IPS-15b (cell line): ENCODE measurements at regions not wholly inside any gene's neighbourhood (a gene's known extent, or its start where the extent isn't known, plus 50 kb on each side); places are given as distances from the start of the nearest gene placed in this dataset.
"Not testable (repeated sequence)": the region's sequence is repeated elsewhere in the genome, so short reads cannot be mapped to it uniquely, and the experiment has no call there.

ENCODE experiments used
- H3K27me3 ChIP-seq: one replicate; pipeline ENCODE4 v1.6.1; 2013; ENCODE audit warnings: low read length; ENCODE audit not compliant: control insufficient read depth, insufficient read depth
- H3K36me3 ChIP-seq: one replicate; pipeline ENCODE4 v1.6.1; 2013; ENCODE audit warnings: low read length; ENCODE audit not compliant: control insufficient read depth, insufficient read depth
- H3K4me1 ChIP-seq: one replicate; pipeline ENCODE4 v1.6.1; 2013; ENCODE audit warnings: mild to moderate bottlenecking, low read length; ENCODE audit not compliant: control insufficient read depth, insufficient read depth
- H3K4me3 ChIP-seq: one replicate; pipeline ENCODE4 v1.5.1; 2013; ENCODE audit warnings: low read depth, low read length
- H3K9ac ChIP-seq: one replicate; pipeline ENCODE4 v1.6.1; 2013; ENCODE audit warnings: low read depth, mild to moderate bottlenecking, low read length
- H3K9me3 ChIP-seq: one replicate; pipeline ENCODE4 v1.6.1; 2013; ENCODE audit warnings: mild to moderate bottlenecking, low read length; ENCODE audit not compliant: control insufficient read depth, insufficient read depth

GRCh38 chr12:78566456-78566855 is 298.1 kb upstream of the SYT1 start:
- H3K9ac ChIP-seq: no peak overlapping the region
- H3K9me3 ChIP-seq: no peaks in the 10 kb centered on the region
- no peaks in the 10 kb centered on the region for H3K36me3 ChIP-seq
- H3K4me1 ChIP-seq: no peaks in the 10 kb centered on the region
- no peak overlapping the region for H3K4me3 ChIP-seq
- no peaks in the 10 kb centered on the region for H3K27me3 ChIP-seq

GRCh38 chr12:78568321-78569020 is 296.1 kb upstream of the SYT1 start:
- no peaks in the 10 kb centered on the region for H3K9me3 ChIP-seq
- H3K4me1 ChIP-seq: no peaks in the 10 kb centered on the region
- peaks cover 3% of the 10 kb centered on the region for H3K27me3 ChIP-seq
- no peak overlapping the region for H3K4me3 ChIP-seq
- H3K9ac ChIP-seq: no peak overlapping the region
- no peaks in the 10 kb centered on the region for H3K36me3 ChIP-seq

GRCh38 chr12:78571953-78572352 is 292.6 kb upstream of the SYT1 start:
- no peaks in the 10 kb centered on the region for H3K4me1 ChIP-seq
- no peaks in the 10 kb centered on the region for H3K9me3 ChIP-seq
- no peak overlapping the region for H3K4me3 ChIP-seq
- peaks cover 6% of the 10 kb centered on the region for H3K27me3 ChIP-seq
- no peak overlapping the region for H3K9ac ChIP-seq
- H3K36me3 ChIP-seq: no peaks in the 10 kb centered on the region

GRCh38 chr12:78575208-78575607 is 289.4 kb upstream of the SYT1 start:
- not testable (repeated sequence) for H3K4me1 ChIP-seq, H3K27me3 ChIP-seq, H3K9me3 ChIP-seq, H3K36me3 ChIP-seq, H3K9ac ChIP-seq, H3K4me3 ChIP-seq

- Histone ChIP-seq H3K4me3 (no peak overlapping the region), H3K9ac (no peak overlapping the region), H3K9me3 (no peaks in the 10 kb centered on the region), H3K27me3 (no peaks in the 10 kb centered on the region), H3K4me1 (no peaks in the 10 kb centered on the region), H3K36me3 (no peaks in the 10 kb centered on the region)
Measured at GRCh38 chr12:78579846-78580245, 284.7 kb upstream of the SYT1 start.

GRCh38 chr12:78580296-78580695 is 284.3 kb upstream of the SYT1 start:
- no peaks in the 10 kb centered on the region for H3K36me3 ChIP-seq
- H3K27me3 ChIP-seq: no peaks in the 10 kb centered on the region
- no peaks in the 10 kb centered on the region for H3K4me1 ChIP-seq
- H3K9me3 ChIP-seq: no peaks in the 10 kb centered on the region
- no peak overlapping the region for H3K4me3 ChIP-seq
- H3K9ac ChIP-seq: no peak overlapping the region

GRCh38 chr12:78584695-78585094 is 279.9 kb upstream of the SYT1 start:
- no peak overlapping the region for H3K4me3 ChIP-seq
- no peaks in the 10 kb centered on the region for H3K36me3 ChIP-seq
- H3K4me1 ChIP-seq: no peaks in the 10 kb centered on the region
- no peaks in the 10 kb centered on the region for H3K9me3 ChIP-seq
- no peaks in the 10 kb centered on the region for H3K27me3 ChIP-seq
- H3K9ac ChIP-seq: no peak overlapping the region

DNA sequence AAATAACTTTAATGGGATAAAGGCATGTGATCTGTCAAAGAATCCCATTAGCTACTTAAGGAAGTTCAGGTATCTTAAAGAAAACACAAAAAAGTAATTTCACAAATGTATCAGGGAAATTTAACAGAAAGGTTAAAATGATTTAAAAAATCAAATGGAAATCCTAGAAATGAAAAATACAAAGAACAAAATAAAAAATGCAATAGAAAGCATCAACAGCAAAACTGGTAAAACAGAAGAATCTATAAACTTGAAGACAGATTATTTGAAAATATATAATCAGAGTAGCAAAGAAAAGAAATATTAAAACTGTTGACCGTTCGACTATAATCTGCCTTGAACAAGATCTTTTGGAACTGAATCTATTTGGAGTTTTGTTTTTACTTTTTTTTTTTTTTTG is 279.4 kb upstream of the SYT1 start:
- H3K4me3 ChIP-seq: no peak overlapping the region
- H3K4me1 ChIP-seq: no peaks in the 10 kb centered on the region
- no peaks in the 10 kb centered on the region for H3K27me3 ChIP-seq
- no peaks in the 10 kb centered on the region for H3K9me3 ChIP-seq
- no peaks in the 10 kb centered on the region for H3K36me3 ChIP-seq
- H3K9ac ChIP-seq: no peak overlapping the region

DNA sequence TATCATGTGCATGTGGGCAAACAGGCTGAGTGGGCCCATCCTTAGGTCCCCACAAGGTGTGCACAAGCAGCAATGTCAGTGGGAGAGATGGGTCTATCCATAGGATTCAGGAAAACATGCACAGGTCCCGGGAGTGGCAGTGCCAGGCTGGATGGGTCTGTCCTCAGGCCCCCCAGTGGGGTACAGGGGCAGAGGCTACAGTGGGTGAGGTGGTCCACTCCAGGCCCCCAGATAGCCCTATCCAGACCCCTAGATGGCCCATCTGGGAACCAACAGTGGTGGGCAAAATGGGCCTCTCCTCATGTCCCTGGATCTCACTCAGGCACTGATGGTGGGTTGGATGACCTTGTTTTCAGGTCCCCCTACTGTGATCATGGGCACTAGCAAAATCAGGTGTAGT is 277.8 kb upstream of the SYT1 start:
- Histone ChIP-seq H3K9me3 (no peaks in the 10 kb centered on the region), H3K36me3 (no peaks in the 10 kb centered on the region), H3K27me3 (no peaks in the 10 kb centered on the region), H3K4me3 (no peak overlapping the region), H3K9ac (no peak overlapping the region), H3K4me1 (no peaks in the 10 kb centered on the region)

- Histone ChIP-seq H3K9ac (no peak overlapping the region), H3K36me3 (no peaks in the 10 kb centered on the region), H3K27me3 (no peaks in the 10 kb centered on the region), H3K4me1 (no peaks in the 10 kb centered on the region), H3K9me3 (no peaks in the 10 kb centered on the region), H3K4me3 (no peak overlapping the region)
Measured at GRCh38 chr12:78599366-78599765, 265.2 kb upstream of the SYT1 start.

DNA sequence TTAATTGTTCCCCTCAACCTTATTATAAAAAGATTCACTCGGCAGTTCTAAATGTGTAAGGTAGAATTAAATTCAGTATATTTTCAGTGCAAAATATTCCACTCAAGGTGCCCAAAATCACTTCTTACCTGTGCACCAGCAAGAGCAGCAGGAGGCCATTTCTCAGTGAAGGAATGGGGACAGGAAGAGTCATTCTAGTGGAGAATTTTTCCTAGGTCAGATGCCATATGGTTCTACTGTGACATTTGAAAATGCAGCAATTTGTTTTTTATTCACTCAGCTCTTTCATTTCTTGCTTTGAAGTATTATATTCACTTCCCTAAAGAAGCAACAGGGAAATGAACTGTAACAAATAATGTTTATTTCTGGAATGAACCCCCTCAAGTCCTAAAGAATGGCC is 264.0 kb upstream of the SYT1 start:
- no peaks in the 10 kb centered on the region for H3K27me3 ChIP-seq
- no peaks in the 10 kb centered on the region for H3K36me3 ChIP-seq
- H3K4me3 ChIP-seq: no peak overlapping the region
- no peaks in the 10 kb centered on the region for H3K9me3 ChIP-seq
- no peaks in the 10 kb centered on the region for H3K4me1 ChIP-seq
- H3K9ac ChIP-seq: no peak overlapping the region

GRCh38 chr12:78611504-78611903 is 253.1 kb upstream of the SYT1 start:
- H3K9me3 ChIP-seq: no peaks in the 10 kb centered on the region
- no peaks in the 10 kb centered on the region for H3K27me3 ChIP-seq
- no peaks in the 10 kb centered on the region for H3K36me3 ChIP-seq
- H3K4me3 ChIP-seq: no peak overlapping the region
- H3K9ac ChIP-seq: no peak overlapping the region
- H3K4me1 ChIP-seq: no peaks in the 10 kb centered on the region
